CD4-positive, alpha-beta T cell (primary cell): ENCODE measurements at regions not wholly inside any gene's neighbourhood (a gene's known extent, or its start where the extent isn't known, plus 50 kb on each side); places are given as distances from the start of the nearest gene placed in this dataset.

Source experiments
- ATAC-seq: fragments of 200-7000 bp; cut with Tn5 transposase; one replicate; pipeline ENCODE4 v1.10.0; 2022; ENCODE audit warnings: mild to moderate bottlenecking; ENCODE audit not compliant: poor library complexity
- CTCF ChIA-PET: fragments of 350-600 bp; sonication (Branson Sonifier 250); formaldehyde crosslinking; loops from one replicate; lab custom pipeline; 2021; ENCODE audit warnings: antibody characterized with exemption, inconsistent platforms; lab: Charles Lee
- POLR2A ChIA-PET: fragments of 350-600 bp; sonication (Branson Sonifier 250); formaldehyde crosslinking; loops from one replicate; lab custom pipeline; 2021; ENCODE audit warnings: antibody characterized with exemption, inconsistent platforms; lab: Charles Lee
- DNase-seq, 14 experiments: peaks; one replicate each; pipeline ENCODE4 v3.0.0-alpha.2; 2013 to 2020; ENCODE audit warnings: mixed read lengths in 2 of 14
- H3K27ac ChIP-seq, 2 donors: one replicate each; pipeline versions ENCODE4 v1.5.1 to v1.7.0; 2013; ENCODE audit warnings: low read length in 2 of 2, low read depth in 1 of 2, mild to moderate bottlenecking in 1 of 2
- H3K27me3 ChIP-seq, 2 experiments: 1 replicate in 1 of 2; 2 replicates in 1 of 2; pipeline versions ENCODE4 v1.6.1 to v1.7.0; 2013; ENCODE audit warnings: low read length in 2 of 2, control low read depth in 1 of 2, mild to moderate bottlenecking in 1 of 2, moderate library complexity in 1 of 2; ENCODE audit not compliant: insufficient read depth in 2 of 2, control insufficient read depth in 1 of 2
- H3K36me3 ChIP-seq: one replicate; pipeline ENCODE4 v1.6.1; 2013; ENCODE audit warnings: low read length, control low read depth; ENCODE audit not compliant: insufficient read depth
- H3K4me1 ChIP-seq: one replicate; pipeline ENCODE4 v1.6.1; 2013; ENCODE audit warnings: low read length, control low read depth; ENCODE audit not compliant: insufficient read depth
- H3K4me3 ChIP-seq: one replicate; pipeline ENCODE4 v1.5.1; 2013; ENCODE audit warnings: mild to moderate bottlenecking, low read length, moderate library complexity
- H3K9me3 ChIP-seq, 2 experiments: 1 replicate in 1 of 2; 2 replicates in 1 of 2; pipeline versions ENCODE4 v1.6.1 to v1.7.0; 2013; ENCODE audit warnings: low read length in 2 of 2, mild to moderate bottlenecking in 2 of 2, control low read depth in 1 of 2, moderate library complexity in 1 of 2; ENCODE audit not compliant: control insufficient read depth in 1 of 2, insufficient read depth in 1 of 2
- H3K27ac Mint-ChIP-seq: one replicate; pipeline ENCODE4 v1.8.0; 2020; ENCODE audit warnings: mixed read lengths
- H3K27me3 Mint-ChIP-seq: one replicate; pipeline ENCODE4 v1.8.0; 2021; ENCODE audit warnings: mixed read lengths
- H3K36me3 Mint-ChIP-seq: one replicate; pipeline ENCODE4 v1.8.0; 2021; ENCODE audit warnings: low read depth, mixed read lengths
- H3K4me1 Mint-ChIP-seq: one replicate; pipeline ENCODE4 v1.8.0; 2021; ENCODE audit warnings: low read depth, mixed read lengths
- H3K4me3 Mint-ChIP-seq: one replicate; pipeline ENCODE4 v1.8.0; 2020; ENCODE audit warnings: mild to moderate bottlenecking, mixed read lengths
- H3K9me3 Mint-ChIP-seq: one replicate; pipeline ENCODE4 v1.8.0; 2020; ENCODE audit warnings: mixed read lengths
- CTCF ChIP-seq: fragments of 200-600 bp; IDR thresholded peaks from one replicate; pipeline ENCODE4 v1.8.0; 2022; ENCODE audit warnings: antibody characterized with exemption, mild to moderate bottlenecking
- intact Hi-C, 2 experiments: fragments of 100-400 bp; cut with DNase I in 1 of 2; cut with micrococcal nuclease in 1 of 2; formaldehyde crosslinking; loops; one replicate each; pipeline versions ENCODE4 v1.15.1 to v1.9.0; 2023 to 2025; cut with DNase I, micrococcal nuclease

DNA sequence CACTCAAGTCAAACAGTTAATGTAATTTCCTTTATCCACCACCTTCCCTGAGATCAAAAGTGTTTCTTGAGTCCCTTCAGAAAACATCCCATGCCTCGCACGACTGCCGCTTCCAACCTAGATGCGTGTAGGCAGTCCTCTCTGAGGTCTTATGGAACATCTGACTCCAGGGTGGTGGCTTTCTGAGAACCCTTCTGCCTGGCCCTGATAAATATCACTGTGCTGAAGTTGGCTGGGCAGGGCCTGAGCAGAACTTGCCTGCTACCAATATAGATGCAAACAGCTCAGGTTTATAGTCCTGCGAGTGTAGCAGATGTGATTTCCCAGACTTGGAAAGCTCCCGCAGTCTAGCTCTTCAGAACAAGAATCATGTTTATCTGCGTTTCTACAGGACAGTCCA, 61.1 kb upstream of the GPR12 start:
- Mint-ChIP-seq H3K27me3 (peaks cover 2% of the 10 kb centered on the region), H3K36me3 (no peaks in the 10 kb centered on the region), H3K9me3 (no peaks in the 10 kb centered on the region), H3K4me3 (no peak overlapping the region), H3K27ac (no peak overlapping the region), H3K4me1 (no peaks in the 10 kb centered on the region)
- CTCF ChIA-PET: no interaction called here
- ATAC-seq: no peak
- intact Hi-C loops: no loop called here
- H3K4me1 ChIP-seq: no peaks in the 10 kb centered on the region
- no peaks in the 10 kb centered on the region for H3K9me3 ChIP-seq
- POLR2A ChIA-PET: no interaction called here
- no peak overlapping the region for H3K4me3 ChIP-seq
- H3K27me3 ChIP-seq: no peaks in the 10 kb centered on the region
- no peaks in the 10 kb centered on the region for H3K36me3 ChIP-seq
- DNase-seq: no peak
- no peak overlapping the region for H3K27ac ChIP-seq
- TF ChIP-seq CTCF: no peak

DNA sequence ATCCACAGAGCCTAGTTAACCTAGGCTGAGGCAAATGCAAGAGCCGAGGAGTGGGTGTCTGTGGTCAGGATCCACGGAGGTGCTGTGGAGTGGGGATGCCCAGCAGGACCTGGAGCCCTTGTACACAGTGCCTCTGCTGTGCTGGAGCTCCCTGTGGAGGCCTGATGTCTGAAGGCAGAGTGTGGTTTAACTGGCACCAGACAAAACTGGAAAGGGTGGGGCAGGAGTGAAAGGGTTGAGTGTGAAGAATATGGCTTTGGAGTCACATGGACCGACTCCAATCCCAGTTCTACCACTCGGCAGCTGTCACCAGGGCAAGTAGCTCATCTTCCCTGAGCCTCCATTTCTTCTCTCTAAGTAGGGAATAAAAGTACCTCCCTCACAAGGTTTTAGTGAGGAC, 60.3 kb upstream of the GPR12 start:
- no peak overlapping the region for H3K4me3 Mint-ChIP-seq
- ATAC-seq (no peak), DNase-seq (no peak)
- no peak for TF ChIP-seq CTCF
- Histone ChIP-seq H3K4me3 (no peak overlapping the region), H3K9me3 (no peaks in the 10 kb centered on the region), H3K36me3 (no peaks in the 10 kb centered on the region), H3K27ac (no peak overlapping the region), H3K27me3 (no peaks in the 10 kb centered on the region), H3K4me1 (no peaks in the 10 kb centered on the region)
- H3K4me1 Mint-ChIP-seq: no peaks in the 10 kb centered on the region
- H3K27ac Mint-ChIP-seq: no peak overlapping the region
- ChIA-PET CTCF (no interaction called here), POLR2A (no interaction called here)
- H3K27me3 Mint-ChIP-seq: no peaks in the 10 kb centered on the region
- no peaks in the 10 kb centered on the region for H3K36me3 Mint-ChIP-seq
- H3K9me3 Mint-ChIP-seq: no peaks in the 10 kb centered on the region
- intact Hi-C loops: no loop called here

- peaks cover 0 to under 1% of the 10 kb centered on the region in 2 experiments for H3K9me3 ChIP-seq
- peaks cover 0 to 2% of the 10 kb centered on the region in 2 experiments for H3K27me3 ChIP-seq
- H3K27me3 Mint-ChIP-seq: peaks cover 10% of the 10 kb centered on the region
- ChIA-PET CTCF (interaction anchor here (0.7 kb wide), 1 partner anchor 9 kb away, joined by 3 read pairs; no protein-coding TSS in a partner anchor), POLR2A (no interaction called here)
- no peaks in the 10 kb centered on the region for H3K9me3 Mint-ChIP-seq
- no peak overlapping the region for H3K4me3 Mint-ChIP-seq
- no peaks in the 10 kb centered on the region for H3K36me3 Mint-ChIP-seq
- ATAC-seq (no peak), DNase-seq (no peak)
- TF ChIP-seq CTCF: no peak
- no peak overlapping the region for H3K27ac Mint-ChIP-seq
- H3K27ac ChIP-seq: no peak overlapping the region
- intact Hi-C loops: no loop called here
- H3K4me3 ChIP-seq: no peak overlapping the region
- H3K4me1 ChIP-seq: no peaks in the 10 kb centered on the region
- no peaks in the 10 kb centered on the region for H3K36me3 ChIP-seq
- H3K4me1 Mint-ChIP-seq: no peaks in the 10 kb centered on the region
Measured at GRCh38 chr13:26819046-26819445, 58.5 kb upstream of the GPR12 start.
